Vagina (tissue), 2 donors: ENCODE measurements at regions not wholly inside any gene's neighbourhood (a gene's known extent, or its start where the extent isn't known, plus 50 kb on each side); places are given as distances from the start of the nearest gene placed in this dataset.

Source experiments
- CTCF ChIP-seq, 3 experiments: fragments of 450-650 bp in 2 of 3; fragments of 200-600 bp in 1 of 3; sonication (generic) in 1 of 3; IDR thresholded peaks; one replicate each; pipeline ENCODE4 v1.5.1; 2017 to 2019; ENCODE audit warnings: antibody characterized with exemption in 3 of 3, mild to moderate bottlenecking in 2 of 3, moderate library complexity in 2 of 3
- POLR2A ChIP-seq, 2 donors: fragments of 450-650 bp; IDR thresholded peaks; one replicate each; pipeline ENCODE4 v1.6.1; 2017; ENCODE audit warnings: antibody characterized with exemption in 2 of 2, mild to moderate bottlenecking in 2 of 2, moderate library complexity in 2 of 2

GRCh38 chr22:48546653-48547424 lies 1280.8 kb downstream of the BRD1 start:
- no peak for TF ChIP-seq CTCF (IDR thresholded peaks at IDR 0.05)
- no peak for TF ChIP-seq POLR2A (IDR thresholded peaks at IDR 0.05)
